HG02763 (cell line): ENCODE measurements at regions not wholly inside any gene's neighbourhood (a gene's known extent, or its start where the extent isn't known, plus 50 kb on each side); places are given as distances from the start of the nearest gene placed in this dataset.
"Not testable (repeated sequence)": the region's sequence is repeated elsewhere in the genome, so short reads cannot be mapped to it uniquely, and the experiment has no call there.

ENCODE experiments used
- ATAC-seq: cut with Tn5 transposase; IDR thresholded peaks from one replicate; pipeline ENCODE4 v1.9.1; 2021; ENCODE audit warnings: mild to moderate bottlenecking, moderate library complexity; ENCODE audit not compliant: unreplicated experiment

DNA sequence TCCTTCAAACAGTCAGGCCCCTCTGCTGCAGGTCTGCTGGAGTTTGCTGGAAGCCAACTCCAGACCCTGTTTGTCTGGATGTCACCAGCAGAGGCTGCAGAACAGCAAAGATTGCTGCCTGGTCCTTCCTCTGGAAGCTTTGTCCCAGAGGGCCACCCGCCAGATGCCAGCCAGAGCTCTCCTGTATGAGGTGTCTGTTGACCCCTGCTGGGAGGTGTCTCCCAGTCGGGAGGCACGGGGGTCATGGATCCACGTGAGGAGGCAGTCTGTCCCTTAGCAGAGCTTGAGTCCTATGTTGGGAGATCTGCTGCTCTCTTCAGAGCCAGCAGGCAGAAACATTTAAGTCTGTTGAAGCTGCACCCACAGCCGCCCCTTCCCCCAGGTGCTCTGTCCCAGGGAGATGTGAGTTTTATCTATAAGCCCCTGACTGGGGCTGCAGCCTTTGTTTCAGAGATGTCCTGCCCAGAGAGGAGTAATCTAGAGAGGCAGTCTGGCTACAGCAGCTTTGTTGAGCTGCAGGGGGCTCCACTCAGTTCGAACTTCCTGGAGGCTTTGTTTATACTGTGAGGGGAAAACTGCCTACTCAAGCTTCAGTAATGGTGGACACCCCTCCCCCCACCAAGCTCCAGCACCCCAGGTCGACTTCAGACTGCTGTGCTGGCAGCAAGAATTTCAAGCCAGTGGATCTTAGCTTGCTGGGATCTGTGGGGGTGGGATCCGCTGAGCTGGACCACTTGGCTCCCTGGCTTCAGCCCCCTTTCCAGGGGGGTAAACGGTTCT, 72.1 kb downstream of the OGFRL1 start:
- not testable (repeated sequence) for ATAC-seq

DNA sequence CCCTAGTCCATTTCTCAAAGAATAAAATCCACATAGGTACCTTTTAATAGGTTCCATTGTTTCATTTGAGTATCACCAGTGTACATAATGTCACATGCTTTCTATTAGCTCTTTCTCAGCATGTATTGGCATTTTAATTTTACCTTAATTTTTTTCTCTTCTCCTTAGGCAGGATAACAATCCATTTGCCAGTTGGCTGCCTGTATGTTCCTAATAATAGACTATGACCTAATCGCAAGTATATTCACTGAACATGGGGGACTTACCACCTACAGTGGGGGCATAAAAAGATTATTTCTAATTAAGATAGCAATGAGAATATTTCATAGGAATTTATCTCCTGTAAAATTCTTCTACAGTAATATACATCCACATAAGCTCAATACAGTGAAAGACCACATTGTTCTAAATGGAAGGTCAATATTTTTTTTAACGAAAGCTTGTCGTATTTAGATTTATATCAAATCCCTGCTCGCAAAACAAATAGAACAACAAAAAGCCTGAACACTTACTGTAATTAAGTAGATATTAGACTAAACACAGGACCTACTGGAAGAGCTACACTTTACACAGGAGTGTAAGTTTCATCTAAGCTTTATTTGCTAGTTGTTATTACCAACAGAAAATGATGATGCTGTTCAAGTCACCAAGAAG, 76.4 kb downstream of the OGFRL1 start:
- ATAC-seq = no peak

DNA sequence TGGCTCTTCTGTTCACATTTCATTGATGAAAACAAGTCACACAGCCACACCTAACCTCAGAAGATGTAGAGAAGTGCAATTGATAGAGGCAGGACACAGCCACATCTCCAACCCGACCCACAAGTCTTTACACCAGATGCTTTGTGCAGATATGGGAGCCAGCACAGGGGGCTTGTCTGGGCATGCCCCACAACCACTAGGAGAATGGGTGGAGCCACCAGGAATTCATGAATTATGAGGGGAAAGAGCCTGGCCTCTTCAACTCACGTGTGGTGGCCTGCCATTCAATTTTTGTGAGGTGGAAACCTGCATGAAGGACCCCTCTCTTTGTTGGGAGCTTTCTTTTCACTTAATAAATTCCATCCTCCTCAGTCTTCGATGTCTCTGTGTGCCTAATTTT, 79.1 kb downstream of the OGFRL1 start:
- no peak for ATAC-seq

DNA sequence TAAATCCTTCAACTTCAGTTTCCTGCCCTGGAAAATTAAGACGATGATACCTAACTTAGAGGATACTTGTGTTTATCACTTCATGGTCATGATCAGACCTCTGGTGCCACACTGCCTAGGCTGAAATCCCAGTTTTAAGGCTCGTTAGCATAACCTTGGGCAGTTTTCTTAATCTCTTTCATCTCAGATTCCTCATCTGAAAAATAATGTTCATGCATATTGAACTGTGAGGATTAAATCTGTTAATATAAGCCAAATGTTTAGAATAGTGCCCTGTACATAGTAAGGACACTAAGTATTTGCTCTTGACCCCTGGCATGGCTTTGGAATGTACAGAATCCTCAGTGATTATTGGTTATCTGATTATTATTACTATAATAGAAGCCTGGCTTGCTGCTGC, 79.7 kb downstream of the OGFRL1 start:
- no peak for ATAC-seq

DNA sequence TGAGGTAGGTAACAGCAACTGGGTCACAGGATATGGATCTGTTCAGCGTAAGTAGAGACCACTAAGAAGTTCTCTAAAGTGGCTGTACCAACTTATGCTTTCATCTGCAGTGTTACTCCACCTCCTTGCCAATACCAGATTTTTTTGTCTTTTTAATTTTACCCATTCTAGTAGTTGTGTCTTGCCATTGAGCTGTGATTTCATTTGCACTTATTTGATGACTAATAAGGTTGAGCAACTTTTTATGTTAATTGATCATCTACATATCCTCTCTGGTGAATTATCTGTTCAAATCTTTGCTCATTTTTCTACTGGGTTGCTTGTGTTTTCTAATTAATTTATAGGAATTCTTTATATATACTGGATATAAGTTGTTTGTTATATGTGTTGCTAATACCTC, 82.9 kb downstream of the OGFRL1 start:
- no peak for ATAC-seq

DNA sequence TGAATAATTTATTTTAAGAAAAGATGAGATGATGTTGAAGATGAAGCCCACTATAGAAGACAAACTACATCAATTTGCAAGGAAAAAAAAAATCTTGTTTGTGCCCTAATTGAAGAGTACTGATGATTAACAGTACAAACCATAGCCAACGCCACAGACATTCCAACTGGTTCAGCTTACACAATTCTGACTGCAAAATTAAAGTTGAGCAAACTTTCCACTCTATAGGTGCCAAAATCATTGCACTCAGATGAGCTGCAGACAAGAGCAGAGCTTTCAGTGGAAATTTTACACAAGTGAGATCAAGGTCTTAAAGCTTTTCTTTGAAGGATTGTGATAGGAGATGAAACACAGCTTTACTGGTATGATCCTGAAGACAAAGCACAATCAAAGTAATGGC, 85.3 kb downstream of the OGFRL1 start:
- ATAC-seq = no peak

DNA sequence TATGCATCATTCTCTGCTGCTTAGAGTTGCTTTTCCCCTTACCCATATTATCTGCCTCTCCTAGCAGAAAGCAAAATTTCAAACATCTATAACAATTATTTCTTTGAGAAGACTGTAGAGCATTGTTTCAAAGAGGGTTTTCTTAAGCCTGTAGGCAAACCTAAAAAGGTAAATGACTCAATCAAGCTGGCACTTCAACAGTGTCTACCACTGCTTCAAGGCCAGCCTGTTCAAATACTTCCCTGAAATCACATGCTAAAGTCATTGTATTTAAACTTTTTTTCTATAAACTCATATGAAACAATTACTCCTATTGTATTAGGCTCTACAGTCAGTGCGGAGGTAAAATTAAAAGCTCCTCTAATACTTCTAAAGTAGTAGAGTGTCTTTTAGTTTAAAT, 87.1 kb downstream of the OGFRL1 start:
- no peak for ATAC-seq

DNA sequence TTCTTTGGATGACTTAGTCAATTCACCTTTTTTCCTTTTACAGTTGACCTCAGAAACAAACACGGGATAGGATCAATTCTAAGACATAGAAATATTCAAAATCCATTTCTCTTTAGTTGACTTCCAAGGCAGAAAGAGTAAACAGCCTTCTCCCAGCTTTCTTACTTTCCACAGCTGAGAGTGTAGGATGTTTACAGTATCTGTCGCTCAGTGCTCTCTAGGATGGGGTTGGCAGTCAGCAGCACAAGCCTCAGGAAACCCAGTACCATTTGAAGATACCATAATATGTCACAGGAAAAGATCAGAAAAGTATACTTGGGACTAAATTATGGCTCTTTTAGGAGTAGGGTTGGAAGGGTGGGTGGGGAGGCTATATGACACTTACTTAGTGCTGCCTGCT, 88.2 kb downstream of the OGFRL1 start:
- ATAC-seq = no peak

DNA sequence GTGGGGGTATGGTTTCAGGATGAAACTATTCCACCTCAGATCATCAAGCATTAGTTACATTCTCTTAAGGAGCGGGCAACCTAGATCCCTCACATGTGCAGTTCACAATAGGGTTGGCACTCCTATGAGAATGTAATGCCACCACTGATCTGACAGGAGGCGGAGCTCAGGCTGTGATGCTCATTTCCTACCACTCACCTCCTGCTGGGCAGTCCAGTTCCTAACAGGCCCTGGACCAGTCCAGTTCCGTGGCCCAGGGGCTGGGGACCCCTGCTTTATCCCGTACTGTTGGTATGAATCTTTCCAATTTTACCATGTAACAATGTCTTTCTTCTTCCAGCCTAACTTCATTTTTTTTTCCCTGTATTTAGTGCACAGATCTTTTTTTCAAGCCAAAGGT, 94.9 kb downstream of the OGFRL1 start:
- ATAC-seq = no peak

DNA sequence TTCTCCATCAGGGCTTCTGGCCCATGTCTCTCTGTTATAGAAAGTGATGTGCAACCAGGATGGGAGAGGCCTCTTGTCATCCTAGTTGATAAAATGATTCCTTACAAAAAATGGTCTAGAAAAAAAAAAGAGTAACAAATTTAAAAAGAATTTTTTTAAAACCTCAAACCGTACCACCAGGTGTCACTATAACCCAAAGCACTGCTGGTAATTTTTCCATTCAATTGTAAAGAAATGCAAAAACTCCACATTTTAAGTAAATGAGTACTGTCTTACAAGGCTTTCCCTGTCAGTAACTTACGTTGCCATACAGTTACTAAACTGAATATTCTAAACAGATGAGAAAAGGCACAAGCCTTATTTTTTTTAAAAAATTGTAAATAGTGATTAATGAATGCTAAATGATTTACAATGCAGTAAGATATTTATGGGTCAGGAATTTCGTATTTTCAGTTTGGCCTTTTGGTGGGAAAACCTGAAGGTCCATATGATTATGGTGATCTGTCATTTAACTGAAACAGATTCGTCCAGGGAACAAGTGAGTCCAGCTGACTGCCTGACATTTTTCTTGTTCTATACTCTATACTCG, 95.4 kb downstream of the OGFRL1 start:
- ATAC-seq = no peak

DNA sequence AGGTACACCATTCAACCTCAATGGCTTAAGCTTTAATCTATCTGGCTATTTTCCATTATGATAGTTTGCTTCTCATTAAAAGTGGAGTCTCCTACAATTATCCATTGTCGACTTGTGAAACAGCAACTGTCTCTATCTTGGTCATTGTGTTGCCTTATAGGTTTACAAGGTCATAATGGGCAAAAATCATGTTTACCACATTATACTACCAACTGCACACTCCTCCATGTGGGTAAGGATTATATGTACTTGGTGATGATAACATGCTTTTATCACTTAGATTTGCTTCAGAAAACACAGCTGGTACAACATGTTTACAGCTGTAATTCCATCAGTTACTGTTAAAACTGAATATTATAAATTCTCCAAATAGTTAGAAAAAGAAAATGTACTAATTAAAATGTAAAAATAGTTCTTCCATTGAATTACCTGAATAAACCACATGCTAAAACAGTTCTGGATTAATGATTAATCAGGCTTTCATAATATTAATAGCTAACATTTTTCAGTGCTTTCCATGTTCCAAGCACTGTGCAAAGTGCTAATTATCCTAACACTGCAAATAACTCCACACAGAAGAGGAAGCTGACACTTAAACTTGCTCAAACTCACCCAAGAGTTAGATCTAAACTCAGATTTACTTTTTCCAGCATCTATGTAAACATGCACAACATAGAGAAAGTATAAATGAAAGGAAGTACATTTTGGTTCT, 96.7 kb downstream of the OGFRL1 start:
- ATAC-seq = no peak

DNA sequence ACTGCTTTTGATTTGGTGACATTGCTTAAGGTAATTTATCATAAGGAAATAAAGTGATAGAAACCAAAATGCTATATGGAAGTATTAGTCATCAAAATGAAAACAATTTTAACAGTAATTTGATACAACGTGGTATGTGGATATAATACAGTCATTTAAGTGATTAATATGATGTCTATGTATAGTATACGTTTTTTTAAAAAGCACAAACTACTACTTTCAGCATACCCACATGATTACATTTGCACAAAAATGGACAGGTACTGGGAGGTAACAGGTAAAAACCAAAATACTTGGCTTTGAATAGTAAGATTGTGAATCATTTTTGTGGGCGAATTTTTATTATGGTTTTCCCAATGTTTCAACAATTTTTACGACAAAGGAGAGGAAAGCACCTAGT, 97.6 kb downstream of the OGFRL1 start:
- ATAC-seq = no peak

DNA sequence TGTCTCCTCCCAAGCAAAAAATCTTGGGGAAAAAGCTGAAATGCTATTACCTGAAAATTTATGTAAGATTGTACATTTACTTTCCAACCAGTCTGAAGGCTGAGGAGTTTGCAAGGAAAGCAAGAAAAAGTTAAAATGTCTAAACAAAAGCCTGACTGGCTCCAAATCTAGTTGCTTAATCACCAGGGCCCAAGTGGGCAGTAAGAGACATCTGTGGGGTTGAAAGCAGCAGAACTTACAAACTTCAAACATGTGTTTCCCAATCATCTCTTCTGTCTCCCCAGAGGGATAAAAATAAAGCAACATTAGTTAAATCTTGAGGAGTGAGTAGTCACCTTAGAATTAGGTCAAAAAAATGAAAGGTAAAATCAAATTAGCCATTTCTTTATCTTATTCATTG, 98.6 kb downstream of the OGFRL1 start:
- no peak for ATAC-seq

DNA sequence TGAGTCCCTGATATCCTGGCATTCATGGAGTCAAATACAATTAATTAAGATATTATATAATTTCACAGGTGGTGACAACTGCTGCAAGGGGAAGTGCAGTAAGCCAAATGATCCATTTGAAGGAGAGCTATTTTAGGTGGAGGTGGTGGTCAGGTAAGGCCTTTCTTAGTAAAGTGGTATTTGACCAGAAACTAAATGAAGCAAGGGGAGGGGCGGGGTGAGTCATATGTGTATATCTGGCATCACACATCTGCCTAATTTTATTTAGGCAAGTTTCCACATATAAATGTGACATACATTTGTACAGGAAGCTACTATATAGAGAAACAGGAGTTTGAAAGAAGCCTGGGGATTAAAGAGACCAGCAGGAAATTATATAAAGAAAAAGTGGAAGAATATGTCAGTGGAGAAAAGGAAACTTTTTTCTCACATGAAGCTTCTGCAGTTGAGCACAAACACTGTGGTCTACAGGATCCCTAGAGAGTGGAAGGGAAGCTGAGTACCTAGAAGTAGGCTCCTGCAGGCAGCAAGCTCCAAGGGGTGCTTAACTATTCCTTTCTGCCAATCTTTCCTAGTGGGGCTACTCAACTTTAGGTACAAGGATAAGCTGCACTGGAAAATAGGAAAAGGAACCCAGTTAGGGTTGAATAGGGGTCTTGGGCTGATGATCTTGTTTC, 99.6 kb downstream of the OGFRL1 start:
- ATAC-seq = no peak

DNA sequence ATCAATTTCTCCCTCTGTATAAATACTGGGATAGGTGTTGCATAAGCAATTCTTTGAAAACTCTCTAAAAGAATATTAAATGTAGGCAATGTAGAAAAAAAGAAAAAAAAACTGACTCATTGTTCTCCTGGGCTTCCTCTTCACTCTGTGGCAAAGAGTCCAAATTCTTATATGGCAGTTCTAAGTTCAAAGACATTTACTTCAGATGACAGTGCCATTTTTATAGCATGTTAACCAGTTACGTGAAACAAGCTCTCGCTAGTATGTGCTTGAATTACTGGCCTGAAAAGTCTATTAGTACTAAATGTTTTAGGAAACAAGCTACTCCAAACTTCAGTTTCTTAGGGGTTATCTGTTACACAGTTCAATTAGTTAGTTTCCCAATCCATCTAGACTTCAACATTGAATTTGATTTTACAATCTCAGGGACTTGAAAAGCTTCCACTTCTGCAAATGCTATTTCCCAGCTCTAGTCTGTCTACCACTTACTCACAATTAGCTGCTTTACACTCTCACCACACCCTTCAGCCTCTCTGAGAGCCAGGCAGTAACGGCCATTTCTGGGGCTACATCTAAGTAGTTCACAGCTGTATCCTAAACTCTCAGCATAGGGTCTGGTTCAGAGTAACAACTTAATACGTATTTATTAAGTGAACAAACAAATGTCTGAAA, 100.4 kb downstream of the OGFRL1 start:
- no peak for ATAC-seq

DNA sequence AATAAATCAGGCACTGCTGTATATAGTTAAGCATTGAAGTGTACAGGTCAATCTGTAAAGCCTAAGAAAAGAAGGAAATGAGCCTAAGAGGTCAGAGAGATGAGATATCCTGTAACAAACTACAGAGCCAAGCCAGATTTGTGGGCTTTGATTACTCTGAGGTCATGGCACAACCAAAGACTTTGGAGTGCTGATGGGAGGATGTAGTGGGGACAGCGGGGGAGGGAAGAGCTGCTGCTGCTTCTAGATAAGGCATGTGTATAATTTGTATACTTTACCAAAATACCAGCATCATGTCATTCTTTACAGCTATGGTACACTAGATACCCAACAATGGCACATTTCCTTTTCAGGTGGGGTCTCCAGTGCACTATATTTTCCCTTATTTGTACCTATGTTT, 102.5 kb downstream of the OGFRL1 start:
- ATAC-seq = no peak

DNA sequence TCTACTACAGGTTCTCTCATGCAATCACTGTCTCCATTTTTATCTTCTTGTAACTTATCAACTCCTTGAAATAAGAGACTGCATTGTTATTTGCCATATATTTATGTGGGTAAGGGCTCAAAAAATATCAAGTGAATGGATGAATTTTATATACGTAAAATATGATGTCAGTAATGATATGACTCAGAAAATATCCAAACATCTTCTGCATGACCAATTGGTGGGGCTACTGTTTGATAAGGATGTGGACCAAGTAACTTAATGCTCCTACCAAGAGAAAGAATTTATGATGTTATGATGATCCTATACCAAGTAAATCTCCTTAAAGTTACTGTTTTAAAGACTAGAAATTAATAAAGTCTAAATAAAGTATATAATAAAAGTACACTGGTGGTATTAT, 103.7 kb downstream of the OGFRL1 start:
- no peak for ATAC-seq

DNA sequence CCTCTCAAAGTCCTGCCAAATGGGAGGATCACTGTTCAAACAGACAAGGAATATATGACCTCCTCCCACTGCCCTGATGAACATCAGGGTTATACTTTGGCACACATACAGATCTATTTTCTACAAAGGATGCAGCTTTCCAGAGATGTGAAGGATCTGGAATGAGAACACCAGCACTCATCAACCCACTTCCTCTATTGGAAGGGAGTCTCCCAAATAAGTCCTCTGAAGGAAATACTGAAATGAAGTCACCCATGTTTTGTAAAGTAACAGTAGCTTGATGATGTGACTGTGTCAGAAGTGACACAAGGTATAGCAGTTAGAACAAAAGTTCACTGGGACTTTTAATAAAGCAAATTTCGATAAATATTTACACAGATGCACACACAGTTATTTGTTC, 104.9 kb downstream of the OGFRL1 start:
- ATAC-seq = no peak

DNA sequence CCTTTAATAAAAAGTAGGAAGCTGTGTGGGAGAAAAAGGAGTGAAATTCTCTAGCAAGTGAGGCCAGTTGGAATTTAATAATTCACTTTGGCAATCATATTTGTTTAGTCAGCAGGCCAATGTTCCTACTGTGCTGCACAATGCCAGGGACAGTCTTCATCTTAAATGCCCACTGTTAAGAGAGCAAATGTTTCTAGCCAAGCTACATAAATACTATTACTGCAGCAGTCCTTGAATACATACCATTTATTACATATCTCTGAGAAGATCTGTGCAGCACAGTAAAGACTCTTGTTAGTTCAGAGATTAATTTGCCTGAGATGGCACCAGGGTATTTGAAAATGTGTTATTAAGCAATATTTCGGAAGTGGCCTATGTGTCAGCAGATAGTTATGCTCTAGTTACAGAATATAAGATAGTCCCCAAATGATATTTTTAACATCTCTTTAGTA, 105.4 kb downstream of the OGFRL1 start:
- ATAC-seq = no peak

DNA sequence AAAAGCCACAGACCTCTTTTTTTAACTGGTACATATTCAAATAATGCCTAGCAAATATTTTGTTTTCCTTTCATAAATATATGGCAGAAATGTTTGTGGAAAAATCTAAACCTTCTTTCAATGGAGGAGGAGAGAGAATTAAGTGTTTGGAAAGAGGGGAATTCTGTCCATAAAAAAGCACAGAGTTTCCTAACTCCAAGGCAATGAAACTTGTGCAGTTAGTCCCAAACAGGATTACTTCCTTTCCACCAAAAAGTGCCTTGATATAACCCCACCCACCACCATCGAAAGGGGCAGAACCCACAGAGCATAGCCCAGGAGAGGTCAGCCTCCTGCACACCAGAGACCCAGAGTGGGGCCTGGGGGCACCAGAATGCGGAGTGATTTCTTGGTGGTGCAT, 106.3 kb downstream of the OGFRL1 start:
- ATAC-seq = no peak
